ENCODE measurements at regions not wholly inside any gene's neighbourhood (a gene's known extent, or its start where the extent isn't known, plus 50 kb on each side); places are given as distances from the start of the nearest gene placed in this dataset.

GRCh38 chr13:54175466-54175865, 1146.9 kb downstream of the OLFM4 start (continued):
- no peak for TF ChIP-seq FOXA2 (IDR thresholded peaks at IDR 0.05)
- TF ChIP-seq FOXA1 (IDR thresholded peaks at IDR 0.05) = no peak
- no peak for TF ChIP-seq TAF1 (conservative IDR thresholded peaks at IDR 0.05)
- no peak for TF ChIP-seq ZBTB33 (IDR thresholded peaks at IDR 0.05)

DNA sequence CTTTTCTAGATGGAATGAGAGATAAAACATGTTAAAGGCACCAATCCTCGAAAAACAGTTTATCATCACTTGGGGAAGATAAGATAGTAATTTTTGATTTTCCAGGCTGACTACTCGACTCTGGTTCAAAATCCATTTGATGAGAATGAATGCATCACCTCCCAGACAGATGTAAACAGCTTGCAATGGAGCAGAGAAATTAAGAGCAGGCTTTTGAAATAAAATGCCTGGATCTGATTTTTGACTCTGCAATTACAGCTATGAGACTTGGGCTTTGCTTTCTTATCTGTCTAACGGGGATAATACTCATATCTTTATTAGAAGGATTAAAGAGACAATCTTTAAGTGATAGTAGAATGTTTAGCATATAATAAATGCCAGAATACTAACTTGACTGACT, 1148.9 kb downstream of the OLFM4 start:
- no peaks in the 10 kb centered on the region for H3K36me3 ChIP-seq (ENCODE audit: control insufficient read depth in 4 of 4, insufficient read depth in 3 of 4, low read depth in 1 of 4, low read length in 3 of 4)
- H3K4me1 ChIP-seq (ENCODE audit: control insufficient read depth in 4 of 4, insufficient read depth in 4 of 4, low read length in 3 of 4) = no peaks in the 10 kb centered on the region
- DNase-seq (ENCODE audit: low spot score) = no peak
- no peak overlapping the region for H3K4me3 ChIP-seq (ENCODE audit: low read depth in 1 of 3, low read length in 3 of 3)
- H3K27ac ChIP-seq (ENCODE audit: low read depth in 1 of 2, low read length in 2 of 2) = no peak overlapping the region
- H3K27me3 ChIP-seq (ENCODE audit: control insufficient read depth in 4 of 4, insufficient read depth in 4 of 4, low read length in 3 of 4) = peaks cover 0 to 6% (median 0%) of the 10 kb centered on the region in 4 donors
- no peak overlapping the region for H3K9ac ChIP-seq (ENCODE audit: low read depth in 1 of 2, low read length in 2 of 2)
- 57% methylated on average over 3 of the region's 3 CpGs for WGBS
- H3K9me3 ChIP-seq (ENCODE audit: control insufficient read depth in 4 of 4, low read length in 3 of 4) = no peaks in the 10 kb centered on the region
- no peak for TF ChIP-seq ZBTB33 (IDR thresholded peaks at IDR 0.05)
- TF ChIP-seq REST (IDR thresholded peaks at IDR 0.05) = no peak
- TF ChIP-seq EGR1 (IDR thresholded peaks at IDR 0.05; ENCODE audit: low read depth in 2 of 2) = no peak
- no peak for TF ChIP-seq FOXA2 (IDR thresholded peaks at IDR 0.05)
- no peak for TF ChIP-seq RAD21 (IDR thresholded peaks at IDR 0.05)
- TF ChIP-seq FOXA1 (IDR thresholded peaks at IDR 0.05) = no peak
- TF ChIP-seq JUND (IDR thresholded peaks at IDR 0.05) = no peak
- no peak for TF ChIP-seq HNF4A (conservative IDR thresholded peaks at IDR 0.05)
- TF ChIP-seq ATF3 (IDR thresholded peaks at IDR 0.05) = no peak
- no peak for TF ChIP-seq CTCF (IDR thresholded peaks at IDR 0.05; ENCODE audit: low read depth, low read length, missing input control)
- TF ChIP-seq, protein P1, sequence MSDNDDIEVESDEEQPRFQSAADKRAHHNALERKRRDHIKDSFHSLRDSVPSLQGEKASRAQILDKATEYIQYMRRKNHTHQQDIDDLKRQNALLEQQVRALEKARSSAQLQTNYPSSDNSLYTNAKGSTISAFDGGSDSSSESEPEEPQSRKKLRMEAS (IDR thresholded peaks at IDR 0.05) = no peak
- TF ChIP-seq TAF1 (conservative IDR thresholded peaks at IDR 0.05) = no peak
- no peak for TF ChIP-seq RXRA (IDR thresholded peaks at IDR 0.05)
- no peak for TF ChIP-seq YY1 (IDR thresholded peaks at IDR 0.05)
- no peak for TF ChIP-seq GABPA (IDR thresholded peaks at IDR 0.05 in 1 of 2, conservative IDR thresholded peaks at IDR 0.05 in 1 of 2)
- no peak for TF ChIP-seq SP1 (IDR thresholded peaks at IDR 0.05)
